ENCODE measurements at regions not wholly inside any gene's neighbourhood (a gene's known extent, or its start where the extent isn't known, plus 50 kb on each side); places are given as distances from the start of the nearest gene placed in this dataset.

DNA sequence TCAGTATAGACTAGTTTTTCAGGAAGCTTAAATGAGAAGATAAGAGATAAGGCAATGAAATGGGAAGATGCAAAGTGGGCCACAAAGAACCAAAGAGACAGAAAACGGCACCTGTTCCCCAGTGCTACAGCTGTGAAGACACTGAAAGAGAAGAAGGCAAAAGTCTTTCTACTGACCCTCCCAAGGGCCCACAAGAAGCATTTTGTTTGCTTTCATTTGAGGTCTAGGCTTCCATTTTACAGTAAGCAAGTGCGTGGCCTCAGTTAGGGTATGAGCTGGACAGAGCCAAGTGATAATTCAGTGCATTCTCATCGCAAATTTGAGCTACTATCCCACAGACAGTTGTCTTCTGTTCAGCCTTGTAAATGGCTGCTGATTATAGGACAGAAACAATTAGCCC, 53.4 kb upstream of the STK17B start:
- no peak for DNase-seq (ENCODE audit: low spot score)

DNA sequence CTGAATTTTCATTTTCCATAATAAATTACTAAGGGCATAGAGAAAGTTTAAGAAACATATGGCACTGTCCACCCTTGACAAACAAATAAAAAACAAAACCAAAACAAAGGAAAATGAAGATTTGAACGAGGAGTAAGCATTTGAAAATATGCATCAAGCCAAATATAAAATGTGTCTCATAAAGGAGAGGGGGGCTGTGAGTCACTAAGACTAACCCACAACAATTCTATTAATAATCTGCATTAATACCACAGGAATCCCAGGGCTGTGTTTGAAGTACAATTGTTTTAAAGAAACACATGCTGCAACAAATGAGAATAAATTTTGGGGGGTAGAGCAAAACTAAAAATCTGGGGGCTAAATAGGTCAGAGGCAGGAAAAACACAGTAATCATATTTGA, 53.8 kb upstream of the STK17B start:
- no peak for DNase-seq (ENCODE audit: low spot score)

DNA sequence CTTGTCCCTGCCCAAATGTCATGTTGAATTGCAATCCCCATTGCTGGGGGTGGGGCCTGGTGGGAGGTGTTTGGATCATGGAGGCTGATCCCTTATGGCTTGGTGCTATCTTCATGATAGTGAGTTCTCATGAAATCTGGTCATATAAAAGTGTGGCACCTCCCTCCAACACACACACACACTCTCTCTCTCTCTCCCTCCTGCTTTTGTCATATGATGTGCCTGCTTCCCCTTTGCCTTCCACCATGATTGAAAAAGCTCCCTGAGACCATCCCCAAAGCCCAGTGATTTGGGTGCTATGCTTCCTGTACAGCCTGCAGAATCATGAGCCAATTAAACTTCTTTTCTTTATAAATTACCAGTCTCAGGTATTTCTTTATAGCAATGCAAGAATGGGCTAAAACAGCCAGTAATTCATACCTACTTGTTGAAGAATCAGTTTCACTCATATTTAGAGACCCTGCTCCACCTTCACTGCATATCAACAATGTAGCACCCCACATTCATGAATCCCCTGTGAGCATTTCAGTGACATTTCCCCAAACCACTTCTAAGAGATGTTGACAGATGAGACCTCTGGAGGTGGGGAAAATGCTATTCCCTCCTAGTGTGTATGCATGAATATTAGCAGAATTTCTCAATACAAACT, 54.8 kb upstream of the STK17B start:
- DNase-seq (ENCODE audit: low spot score) = no peak

DNA sequence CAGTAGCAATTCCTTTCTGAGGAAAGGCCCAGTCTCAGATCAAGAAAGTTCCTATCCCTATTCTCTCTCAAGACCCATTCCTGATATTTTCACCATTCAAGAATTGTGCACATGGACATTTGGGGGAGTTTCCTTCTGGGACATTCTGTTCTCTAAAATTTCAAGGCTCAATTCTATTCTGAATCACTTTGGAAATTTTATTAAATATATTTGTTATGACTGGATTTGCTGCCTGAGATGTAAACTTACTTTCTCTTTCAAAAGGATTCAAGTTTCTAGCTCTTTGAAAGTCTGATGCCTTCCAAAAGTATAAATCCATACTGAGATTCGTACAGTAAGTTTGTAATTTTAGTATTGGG, 55.3 kb upstream of the STK17B start:
- no peak for DNase-seq (ENCODE audit: low spot score)

DNA sequence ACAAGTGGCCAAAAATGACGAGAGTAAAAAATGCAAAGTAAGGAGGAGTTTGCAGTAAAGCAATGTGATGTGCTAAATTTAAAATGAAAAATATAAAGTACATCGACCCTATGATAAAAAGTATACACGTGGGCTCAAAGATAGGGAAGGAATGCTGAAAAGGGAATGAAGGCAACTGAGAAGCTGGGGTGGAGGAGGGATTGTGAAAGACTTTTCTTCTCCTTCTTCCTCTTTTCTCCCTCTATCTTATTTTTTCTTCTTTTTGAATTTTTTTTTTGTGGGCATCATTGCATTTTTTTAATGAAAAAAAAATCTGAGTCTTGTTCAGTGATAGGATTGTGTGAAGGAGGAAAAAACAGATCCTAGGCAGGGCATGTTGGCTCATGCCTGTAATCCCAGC, 57.6 kb upstream of the STK17B start:
- no peak for DNase-seq (ENCODE audit: low spot score)

DNA sequence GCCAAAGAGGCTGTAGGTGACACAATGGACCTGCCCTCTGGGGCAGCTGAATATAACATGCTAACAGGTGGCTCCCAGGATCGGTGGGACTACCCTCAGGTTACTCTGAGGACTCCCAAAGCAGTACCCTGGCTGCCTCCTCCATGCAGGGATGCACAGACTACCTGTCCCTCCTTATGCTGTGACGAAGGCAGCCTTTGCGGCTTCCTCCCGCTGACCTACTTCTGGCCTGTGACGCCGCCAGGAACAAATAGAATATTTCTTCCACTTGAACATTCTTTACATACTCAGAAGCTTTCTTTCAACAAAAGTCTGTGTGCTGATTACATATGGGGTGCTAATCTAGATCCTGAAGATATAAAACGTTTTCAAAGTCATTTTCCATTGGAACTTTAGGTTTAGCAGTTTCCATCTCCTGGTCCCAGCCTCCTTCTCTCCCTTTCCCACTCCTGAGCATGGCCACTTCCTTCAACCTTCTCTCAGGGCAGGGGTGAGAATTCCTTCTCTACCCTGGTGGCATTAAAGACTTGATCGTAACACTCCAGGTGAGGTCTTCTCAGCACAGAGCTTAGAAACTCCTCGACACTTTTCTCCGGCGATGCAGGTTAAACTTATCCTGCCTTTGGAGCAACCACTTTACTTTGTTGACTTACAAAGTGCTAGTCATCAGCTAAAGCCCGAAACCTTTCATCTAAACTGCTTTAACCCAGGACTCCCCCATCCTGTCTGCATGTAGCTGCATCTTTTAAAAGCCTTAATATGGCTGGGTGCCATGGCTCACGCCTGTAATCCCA, 58.9 kb upstream of the STK17B start:
- no peak for DNase-seq (ENCODE audit: low spot score)

DNA sequence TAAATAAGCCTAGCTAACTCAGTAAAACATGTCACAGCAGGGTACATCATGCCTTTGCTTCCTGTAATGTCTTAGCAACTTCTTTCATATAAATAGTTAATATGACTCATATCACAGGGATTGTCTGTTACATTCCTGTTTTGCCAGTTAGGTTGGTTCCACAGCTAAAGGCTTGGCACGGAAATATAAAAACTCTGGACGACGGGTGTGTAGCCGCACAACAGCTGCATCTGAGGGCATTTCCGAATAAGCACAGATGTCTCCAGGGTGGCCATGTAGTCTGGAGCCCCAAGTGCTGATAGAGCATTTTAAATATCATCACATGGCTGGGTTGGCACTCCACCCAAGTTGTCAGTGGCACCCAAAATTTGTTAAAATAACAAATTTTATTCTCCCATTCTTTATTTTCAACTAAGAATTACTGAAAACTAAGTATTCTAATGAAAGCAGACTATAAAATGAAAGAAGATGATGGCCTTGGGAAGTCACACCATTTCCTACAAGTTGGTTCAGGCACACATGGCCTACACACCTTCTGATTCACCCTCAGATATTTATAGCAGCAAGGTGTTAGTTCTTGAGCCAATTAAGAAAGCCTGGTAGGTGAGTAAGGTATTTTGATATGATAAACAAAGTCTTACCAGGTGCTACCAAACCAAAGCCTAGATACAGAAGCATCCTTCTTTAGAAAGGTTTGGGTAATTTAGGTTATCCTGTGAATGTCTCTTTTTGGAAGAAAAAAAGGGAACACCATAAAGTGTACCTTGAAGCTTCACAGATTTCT, 61.8 kb upstream of the STK17B start:
- DNase-seq (ENCODE audit: low spot score) = peak; percentile 72

DNA sequence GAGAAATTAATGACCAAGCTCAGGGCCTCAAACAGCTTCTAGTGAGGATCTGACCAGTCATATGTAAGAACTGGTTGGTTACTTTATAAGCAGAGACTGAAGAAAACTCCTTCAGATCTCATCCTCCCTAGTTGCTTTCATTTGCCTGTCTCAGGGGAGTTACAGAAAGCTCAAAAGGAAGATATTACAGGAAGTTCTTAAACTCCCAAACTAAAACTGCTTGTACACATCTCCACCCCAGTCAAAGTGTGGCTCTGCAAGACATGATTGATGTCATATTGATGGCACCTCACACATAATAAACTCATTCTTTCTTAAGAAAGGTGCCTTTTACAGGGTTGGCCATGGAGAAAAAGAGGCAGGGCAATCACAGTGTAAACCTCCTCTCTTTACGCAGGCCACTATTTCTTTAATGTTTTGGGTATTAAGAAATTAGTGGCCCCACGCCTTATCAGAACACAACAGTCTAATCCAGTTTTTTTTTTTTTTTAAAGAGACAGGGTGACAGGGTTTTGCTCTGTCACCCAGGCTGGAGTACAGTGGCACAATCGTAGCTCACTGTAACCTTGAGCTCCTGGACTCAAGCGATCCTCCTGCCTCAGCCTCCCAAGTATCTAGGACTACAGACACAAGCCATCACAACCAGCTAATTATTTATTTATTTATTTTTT, 62.6 kb upstream of the STK17B start:
- DNase-seq (ENCODE audit: low spot score) = no peak

DNA sequence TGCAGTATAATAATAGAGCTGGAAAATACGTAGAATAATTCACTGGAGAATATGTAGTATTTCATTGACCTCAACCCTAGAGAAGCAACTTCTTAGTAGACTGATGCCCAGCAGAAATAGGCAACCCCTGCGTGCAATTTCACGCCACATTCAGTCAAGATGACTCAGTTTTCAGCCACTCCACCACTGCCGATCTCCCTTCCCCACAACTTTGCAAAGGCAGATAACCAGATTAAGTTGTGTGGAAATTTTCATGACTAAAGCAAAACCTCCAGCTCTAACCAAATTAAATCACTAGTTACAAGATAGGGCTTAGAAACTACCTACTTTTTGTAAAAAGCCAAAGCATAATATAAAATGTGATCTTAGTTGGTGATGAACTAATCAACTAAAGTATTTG, 63.3 kb upstream of the STK17B start:
- DNase-seq (ENCODE audit: low spot score) = no peak

DNA sequence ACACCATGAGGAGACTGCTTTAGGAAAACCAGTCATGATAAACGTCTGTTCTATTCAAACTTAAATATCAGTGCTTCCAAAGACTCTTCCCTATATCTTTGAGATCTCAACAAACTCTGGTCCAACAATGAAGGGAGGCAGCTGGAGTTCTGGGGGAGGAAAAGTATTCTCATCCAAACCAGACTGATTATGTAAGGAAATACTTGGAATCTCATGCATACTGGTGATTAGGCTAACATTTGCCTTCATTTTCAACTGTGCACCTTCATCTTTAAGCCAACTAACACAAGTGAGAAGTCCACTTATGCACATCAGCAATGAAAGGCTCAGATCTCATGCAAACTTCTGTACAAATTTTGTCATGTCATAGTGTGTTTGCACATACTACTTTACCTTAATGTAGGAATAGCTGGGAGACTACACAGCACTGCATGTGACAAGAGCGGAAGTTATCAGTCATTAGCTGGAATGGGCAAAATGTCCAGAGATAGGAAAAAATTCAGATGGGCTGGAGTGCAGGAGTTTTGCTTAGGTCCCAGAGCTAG, 67.5 kb upstream of the STK17B start:
- no peak for DNase-seq (ENCODE audit: low spot score)

DNA sequence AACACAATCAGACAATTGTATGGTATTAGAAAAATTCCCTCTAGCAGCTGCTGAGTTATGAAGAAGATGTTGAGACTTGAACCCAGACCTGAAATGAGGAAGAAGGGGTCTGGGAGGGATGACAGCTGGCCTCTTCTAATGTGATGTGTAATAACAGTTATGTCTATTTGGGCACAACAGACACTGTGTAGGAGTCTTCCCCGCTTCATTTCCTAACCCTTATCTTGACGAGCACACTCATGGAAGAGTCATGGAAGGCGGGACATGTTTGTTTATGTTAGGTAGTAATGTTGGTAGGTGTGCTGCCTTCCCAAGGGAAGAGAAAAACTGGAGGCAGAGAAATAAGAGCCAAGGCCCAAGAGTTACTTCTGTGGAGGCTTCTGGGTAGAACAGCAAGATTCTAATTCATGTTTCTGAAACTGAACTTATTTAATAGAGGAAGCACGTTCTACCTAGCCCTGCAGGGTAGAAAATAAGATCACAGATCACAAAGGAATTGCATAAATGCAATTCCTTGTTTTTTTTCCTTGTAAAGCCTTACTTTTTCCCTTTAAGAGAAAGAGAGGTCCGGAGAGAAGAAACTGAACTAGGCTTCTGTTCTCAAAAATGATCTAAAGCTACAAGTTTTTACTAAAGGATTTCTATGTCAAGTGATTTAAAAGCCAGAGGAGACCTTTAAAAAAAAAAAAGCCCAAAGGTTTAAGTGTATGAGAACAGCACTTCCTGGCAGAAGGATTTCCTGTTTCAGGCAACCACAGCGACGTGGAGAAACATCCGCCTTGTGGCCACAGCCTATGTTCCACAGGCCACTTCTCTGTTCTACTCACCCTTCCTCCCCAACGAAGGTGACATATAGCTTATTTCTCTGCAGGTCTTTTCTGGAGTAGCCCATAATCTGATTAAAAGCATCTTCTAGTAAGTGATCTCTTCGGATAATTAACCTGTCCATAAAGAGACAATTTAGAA, 68.5 kb upstream of the STK17B start:
- DNase-seq (ENCODE audit: low spot score) = peak; percentile 72

DNA sequence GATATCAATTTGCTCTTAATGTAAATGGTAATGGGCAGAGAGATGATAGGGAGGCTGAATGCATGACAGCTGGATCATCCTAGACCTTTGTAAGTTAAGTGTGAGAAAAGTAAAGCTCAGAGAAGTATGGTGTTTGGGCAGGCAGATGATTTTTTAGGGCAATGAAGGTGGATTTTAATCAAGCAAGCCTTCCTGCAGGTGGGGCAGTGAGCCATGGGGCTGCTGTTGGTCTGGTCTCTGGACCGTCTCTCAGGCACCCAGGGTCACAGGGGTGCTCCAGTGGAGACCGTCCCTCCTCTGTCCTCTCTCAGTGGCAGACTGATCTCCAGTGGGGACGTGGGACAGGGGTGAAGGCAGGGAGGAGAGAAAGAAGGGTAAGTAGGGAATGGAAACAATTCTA, 69.8 kb upstream of the STK17B start:
- DNase-seq (ENCODE audit: low spot score) = no peak

DNA sequence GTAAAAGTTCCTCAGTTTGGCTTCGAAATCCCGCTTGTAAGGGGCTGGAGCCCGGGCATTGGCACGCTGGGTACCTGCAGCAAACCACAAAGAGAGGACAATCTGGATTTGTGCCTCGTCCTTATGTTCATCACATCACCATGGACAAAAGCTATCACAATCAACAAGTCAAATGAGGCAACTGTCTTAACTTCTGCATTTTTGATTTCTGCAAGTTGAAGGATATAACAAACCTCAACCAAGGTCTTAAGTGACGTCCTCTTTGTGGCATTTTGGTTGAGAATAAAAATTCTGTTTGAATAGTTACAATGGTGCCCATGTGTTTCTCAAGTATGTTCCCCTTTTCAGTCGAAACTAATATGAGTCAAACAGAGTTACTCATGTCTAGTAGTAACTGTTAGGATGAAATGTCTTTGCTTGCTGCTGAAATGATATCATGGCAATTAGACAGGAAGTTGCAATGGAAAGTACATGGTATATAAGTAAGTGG, 70.8 kb upstream of the STK17B start:
- no peak for DNase-seq (ENCODE audit: low spot score)

DNA sequence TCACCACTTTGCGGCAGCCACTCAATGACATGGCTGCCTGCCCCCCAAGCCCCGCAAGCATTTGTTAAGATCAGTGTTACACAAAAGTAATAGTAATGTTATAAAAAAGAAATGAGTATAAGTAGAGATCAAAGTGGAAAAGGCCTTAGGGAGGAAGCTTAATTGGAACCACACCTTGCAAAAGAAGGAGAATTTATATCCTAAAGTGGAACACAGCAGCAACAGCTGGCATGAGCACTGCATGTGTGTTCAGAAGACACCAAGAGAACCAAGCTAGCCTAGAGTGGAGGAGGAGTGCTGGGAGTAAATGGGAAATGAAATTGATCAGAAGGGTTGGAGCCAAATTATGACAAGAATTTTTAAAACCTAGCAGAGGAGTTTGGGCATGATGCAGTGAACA, 73.1 kb upstream of the STK17B start:
- no peak for DNase-seq (ENCODE audit: low spot score)

DNA sequence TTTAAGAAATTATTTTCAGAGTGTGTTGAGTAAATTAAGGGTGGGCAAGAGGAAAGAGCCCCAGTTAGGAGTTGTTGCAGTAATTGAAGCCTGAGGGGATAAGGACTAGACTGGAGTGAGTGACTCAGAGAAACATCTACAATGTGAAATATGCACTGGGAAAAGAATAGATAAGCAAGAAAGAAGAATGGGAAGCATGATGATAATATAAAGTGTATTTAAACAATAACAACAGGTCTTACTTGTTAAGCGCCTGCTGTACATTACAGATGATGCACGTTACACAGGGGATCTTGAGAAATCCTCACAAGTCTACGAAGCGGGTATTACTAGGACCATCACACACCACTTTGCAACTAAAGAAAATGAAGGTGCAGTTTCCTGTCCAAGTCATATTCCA, 73.6 kb upstream of the STK17B start:
- no peak for DNase-seq (ENCODE audit: low spot score)

DNA sequence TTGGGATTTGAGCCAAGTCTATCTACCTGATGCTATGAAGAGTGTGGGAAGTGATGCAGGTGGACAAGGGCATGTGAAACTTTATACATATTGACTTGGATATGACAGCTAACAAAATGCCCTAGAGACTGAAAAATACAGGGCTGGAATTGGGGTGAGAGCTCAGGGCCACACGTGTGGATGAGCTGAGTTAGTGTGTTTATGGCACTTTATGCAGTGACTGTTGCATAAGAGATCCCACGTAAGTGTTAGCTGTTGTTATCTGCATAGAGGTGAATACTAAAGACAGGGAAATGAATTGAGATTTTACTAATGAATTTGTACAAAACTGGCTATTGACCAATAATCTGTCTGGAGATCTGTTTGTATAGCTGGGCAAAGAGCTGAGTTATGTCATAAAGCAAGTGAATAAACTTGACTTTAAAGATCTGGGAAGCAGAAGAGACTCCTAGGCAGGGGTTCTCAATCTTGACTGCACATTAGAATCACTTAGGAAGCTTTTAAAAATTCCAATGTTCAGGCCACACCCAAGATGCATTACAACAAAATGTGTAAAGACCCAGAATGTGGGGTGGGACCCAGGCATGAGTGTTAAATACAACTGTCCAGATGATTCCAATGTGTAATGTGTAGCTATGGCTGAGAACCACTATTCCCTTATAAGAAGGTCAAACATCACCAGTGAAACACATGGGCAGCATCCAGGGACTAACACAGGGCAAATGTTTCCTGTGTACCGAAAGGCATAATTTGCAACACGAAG, 74.2 kb upstream of the STK17B start:
- no peak for DNase-seq (ENCODE audit: low spot score)

DNA sequence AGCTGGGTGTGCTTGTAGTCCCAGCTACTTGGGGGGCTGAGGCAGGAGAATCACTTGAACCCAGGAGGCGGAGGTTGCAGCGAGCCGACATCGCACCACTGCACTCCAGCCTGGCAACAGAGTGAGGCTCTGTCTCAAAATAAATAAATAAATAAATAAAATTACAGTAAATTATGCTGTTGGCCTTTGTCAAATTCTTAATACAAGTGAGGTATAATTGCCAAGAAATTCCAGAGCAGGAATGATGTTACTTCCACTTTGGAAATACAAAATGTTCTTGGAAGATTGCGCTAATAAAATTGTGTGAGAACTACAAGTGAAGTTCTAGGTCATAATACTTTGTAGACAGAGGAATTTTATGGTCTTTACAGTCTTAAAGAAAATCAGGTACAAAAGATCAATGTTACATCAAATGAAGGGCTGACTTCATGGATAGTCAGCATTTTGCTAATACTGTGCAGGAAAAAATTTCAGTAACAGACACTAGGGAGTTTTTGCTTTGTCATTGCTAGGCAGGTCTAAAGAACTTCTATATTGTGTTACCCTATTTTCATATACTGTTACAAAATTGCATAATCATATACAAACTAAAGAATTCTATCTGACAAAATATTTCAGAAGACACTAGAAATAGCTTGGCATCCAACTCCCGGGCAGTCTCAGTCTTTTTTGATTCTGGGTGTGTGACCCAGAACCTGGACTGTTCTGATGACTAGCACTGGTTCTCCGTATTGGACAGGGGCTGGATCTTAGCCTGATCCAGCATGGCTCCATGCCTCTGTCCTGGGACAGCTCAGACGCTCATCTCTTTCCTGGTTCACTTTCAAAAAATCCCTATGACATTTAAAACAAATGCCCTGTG, 76.0 kb upstream of the STK17B start:
- DNase-seq (ENCODE audit: low spot score) = no peak

DNA sequence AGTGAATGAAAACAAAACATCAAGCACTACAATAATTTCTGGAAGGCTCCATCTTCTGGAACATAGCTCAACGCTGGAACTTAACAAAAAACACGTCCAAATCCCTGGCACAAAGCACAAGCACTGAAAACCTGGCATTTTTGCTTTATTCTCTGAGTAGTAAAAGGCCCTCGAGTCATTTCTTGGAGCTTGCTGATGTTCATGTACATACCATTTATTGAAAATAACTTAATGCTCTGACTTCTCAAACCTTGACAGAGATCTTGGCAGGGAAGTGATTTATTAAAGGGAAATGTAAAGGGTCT, 76.5 kb upstream of the STK17B start:
- no peak for DNase-seq (ENCODE audit: low spot score)

DNA sequence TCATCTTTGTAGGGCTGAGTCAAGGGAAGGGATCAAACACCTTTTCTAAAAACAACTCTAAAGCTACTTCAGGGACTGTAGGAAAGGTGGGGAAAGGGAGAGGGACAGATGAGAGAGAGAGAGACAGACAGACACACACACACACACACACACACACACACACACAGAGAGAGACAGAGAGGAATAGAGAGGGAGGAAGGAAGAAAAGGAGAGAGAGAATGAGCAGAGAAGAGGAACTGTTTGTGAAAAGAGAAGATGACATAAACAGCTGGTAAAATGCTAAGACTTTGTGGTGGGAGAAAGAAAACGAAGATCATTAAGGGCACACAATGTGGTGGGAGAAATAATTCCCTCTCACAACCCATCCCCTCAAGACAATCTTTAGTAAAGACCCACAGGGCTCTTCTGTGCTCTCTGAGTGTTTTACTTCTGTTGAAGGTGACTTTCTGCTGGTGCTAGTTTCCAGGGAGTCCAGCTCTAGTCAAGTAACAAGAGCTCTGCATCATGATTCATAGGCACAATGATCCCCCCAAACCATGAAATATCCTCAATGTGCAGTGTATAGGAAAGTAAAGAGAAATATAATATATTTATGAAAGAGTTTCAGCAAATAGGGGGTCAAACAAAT, 77.2 kb upstream of the STK17B start:
- no peak for DNase-seq (ENCODE audit: low spot score)
